ENCODE measurements at regions not wholly inside any gene's neighbourhood (a gene's known extent, or its start where the extent isn't known, plus 50 kb on each side); places are given as distances from the start of the nearest gene placed in this dataset.

DNA sequence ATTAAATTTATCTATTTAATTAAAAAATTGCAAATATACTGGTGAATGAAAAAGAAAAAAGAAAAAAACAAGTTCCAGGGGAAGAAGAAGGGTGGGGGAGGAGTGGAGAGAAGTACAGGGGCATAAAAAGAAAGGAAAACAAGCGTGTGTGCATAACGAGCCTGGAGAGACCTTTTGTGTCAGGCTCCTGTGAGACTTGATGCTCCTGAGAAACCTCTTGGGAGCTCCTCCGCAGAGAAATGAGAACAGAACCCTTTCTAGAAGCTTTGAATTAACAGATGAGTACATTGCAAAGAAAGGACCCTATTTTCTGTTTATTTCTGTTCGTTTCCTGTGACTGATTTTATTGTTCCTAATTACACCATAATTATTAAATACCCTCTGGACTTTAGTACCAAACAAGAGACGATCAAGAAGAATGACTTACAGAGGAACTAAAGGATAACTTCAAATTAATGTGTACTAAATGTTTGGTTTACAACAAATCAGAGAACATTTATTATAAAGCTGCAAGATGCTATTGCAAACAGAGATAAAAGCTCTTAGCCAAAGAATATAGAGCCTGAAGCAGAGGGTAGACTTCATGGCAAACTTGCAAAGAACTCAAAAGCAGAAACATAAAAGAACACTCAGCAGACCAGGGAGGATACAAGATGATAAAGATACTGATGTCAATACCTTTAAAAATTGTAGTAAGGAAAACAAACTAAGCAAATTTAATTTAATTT, 74.7 kb downstream of the DPPA2 start:
- ChIA-PET CTCF (interaction anchor here (0.6 kb wide), 1 partner anchor 1371 kb away, joined by 3 read pairs; no protein-coding TSS in a partner anchor), POLR2A (no interaction called here)
- Histone ChIP-seq H3K9me3 (ENCODE audit: control insufficient read depth, insufficient read depth, low read depth, low read length) (no peaks in the 10 kb centered on the region), H3K27me3 (ENCODE audit: control insufficient read depth, insufficient read depth, low read length) (no peaks in the 10 kb centered on the region), H3K4me1 (ENCODE audit: control insufficient read depth, insufficient read depth, low read length) (no peaks in the 10 kb centered on the region), H3K27ac (ENCODE audit: low read length) (no peak overlapping the region), H3K4me3 (ENCODE audit: low read depth in 2 of 2, low read length in 2 of 2) (no peak overlapping the region), H3K36me3 (ENCODE audit: control insufficient read depth, insufficient read depth, low read length) (no peaks in the 10 kb centered on the region)
- BruUV-seq (replicated peaks) = no TSS peak
- intact Hi-C loops (cut with micrococcal nuclease; ENCODE audit: unreplicated experiment) (no loop called here), in situ Hi-C loops (cut with HindIII; ENCODE audit: low pct_unique_long_range_greater_than_20kb, low sequenced_read_pairs) (no loop called here)
- TF ChIP-seq, protein P1, sequence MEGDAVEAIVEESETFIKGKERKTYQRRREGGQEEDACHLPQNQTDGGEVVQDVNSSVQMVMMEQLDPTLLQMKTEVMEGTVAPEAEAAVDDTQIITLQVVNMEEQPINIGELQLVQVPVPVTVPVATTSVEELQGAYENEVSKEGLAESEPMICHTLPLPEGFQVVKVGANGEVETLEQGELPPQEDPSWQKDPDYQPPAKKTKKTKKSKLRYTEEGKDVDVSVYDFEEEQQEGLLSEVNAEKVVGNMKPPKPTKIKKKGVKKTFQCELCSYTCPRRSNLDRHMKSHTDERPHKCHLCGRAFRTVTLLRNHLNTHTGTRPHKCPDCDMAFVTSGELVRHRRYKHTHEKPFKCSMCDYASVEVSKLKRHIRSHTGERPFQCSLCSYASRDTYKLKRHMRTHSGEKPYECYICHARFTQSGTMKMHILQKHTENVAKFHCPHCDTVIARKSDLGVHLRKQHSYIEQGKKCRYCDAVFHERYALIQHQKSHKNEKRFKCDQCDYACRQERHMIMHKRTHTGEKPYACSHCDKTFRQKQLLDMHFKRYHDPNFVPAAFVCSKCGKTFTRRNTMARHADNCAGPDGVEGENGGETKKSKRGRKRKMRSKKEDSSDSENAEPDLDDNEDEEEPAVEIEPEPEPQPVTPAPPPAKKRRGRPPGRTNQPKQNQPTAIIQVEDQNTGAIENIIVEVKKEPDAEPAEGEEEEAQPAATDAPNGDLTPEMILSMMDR (IDR thresholded peaks at IDR 0.05) = no peak
- TF ChIP-seq TCF7L2 (IDR thresholded peaks at IDR 0.05; ENCODE audit: low read depth, low read length) (no peak), POLR2AphosphoS5 (IDR thresholded peaks at IDR 0.05; ENCODE audit: low read depth, low read length) (no peak), SIN3A (IDR thresholded peaks at IDR 0.05; ENCODE audit: borderline replicate concordance, insufficient read depth, low read depth, low read length) (no peak)
- TF ChIP-seq, protein P2, sequence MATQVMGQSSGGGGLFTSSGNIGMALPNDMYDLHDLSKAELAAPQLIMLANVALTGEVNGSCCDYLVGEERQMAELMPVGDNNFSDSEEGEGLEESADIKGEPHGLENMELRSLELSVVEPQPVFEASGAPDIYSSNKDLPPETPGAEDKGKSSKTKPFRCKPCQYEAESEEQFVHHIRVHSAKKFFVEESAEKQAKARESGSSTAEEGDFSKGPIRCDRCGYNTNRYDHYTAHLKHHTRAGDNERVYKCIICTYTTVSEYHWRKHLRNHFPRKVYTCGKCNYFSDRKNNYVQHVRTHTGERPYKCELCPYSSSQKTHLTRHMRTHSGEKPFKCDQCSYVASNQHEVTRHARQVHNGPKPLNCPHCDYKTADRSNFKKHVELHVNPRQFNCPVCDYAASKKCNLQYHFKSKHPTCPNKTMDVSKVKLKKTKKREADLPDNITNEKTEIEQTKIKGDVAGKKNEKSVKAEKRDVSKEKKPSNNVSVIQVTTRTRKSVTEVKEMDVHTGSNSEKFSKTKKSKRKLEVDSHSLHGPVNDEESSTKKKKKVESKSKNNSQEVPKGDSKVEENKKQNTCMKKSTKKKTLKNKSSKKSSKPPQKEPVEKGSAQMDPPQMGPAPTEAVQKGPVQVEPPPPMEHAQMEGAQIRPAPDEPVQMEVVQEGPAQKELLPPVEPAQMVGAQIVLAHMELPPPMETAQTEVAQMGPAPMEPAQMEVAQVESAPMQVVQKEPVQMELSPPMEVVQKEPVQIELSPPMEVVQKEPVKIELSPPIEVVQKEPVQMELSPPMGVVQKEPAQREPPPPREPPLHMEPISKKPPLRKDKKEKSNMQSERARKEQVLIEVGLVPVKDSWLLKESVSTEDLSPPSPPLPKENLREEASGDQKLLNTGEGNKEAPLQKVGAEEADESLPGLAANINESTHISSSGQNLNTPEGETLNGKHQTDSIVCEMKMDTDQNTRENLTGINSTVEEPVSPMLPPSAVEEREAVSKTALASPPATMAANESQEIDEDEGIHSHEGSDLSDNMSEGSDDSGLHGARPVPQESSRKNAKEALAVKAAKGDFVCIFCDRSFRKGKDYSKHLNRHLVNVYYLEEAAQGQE (IDR thresholded peaks at IDR 0.05; ENCODE audit: insufficient read depth in 1 of 2, low read depth in 2 of 2, low read length in 1 of 2) = no peak
- ATAC-seq (no peak), DNase-seq (ENCODE audit: low read depth, low spot score) (no peak)

DNA sequence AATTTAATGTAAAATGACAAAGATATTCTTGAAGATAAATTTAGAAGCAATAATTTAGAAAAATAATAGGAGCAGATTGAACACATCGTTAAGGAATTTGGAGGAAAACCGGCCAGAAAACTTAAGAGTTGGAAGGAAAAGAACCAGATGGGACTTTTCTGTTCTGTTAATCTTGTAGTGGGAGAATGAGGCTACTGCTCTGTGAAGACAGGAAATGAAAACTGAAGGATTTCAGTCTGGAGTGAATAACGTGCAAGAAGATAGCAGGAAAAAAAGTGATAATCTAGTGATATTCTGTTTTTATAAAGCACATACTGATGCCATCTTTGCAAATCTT, 74.2 kb downstream of the DPPA2 start:
- in situ Hi-C loops (cut with HindIII; ENCODE audit: low pct_unique_long_range_greater_than_20kb, low sequenced_read_pairs) (no loop called here), intact Hi-C loops (cut with micrococcal nuclease; ENCODE audit: unreplicated experiment) (no loop called here)
- Histone ChIP-seq H3K36me3 (ENCODE audit: control insufficient read depth, insufficient read depth, low read length) (no peaks in the 10 kb centered on the region), H3K9me3 (ENCODE audit: control insufficient read depth, insufficient read depth, low read depth, low read length) (no peaks in the 10 kb centered on the region), H3K27ac (ENCODE audit: low read length) (no peak overlapping the region), H3K4me3 (ENCODE audit: low read depth in 2 of 2, low read length in 2 of 2) (no peak overlapping the region), H3K27me3 (ENCODE audit: control insufficient read depth, insufficient read depth, low read length) (no peaks in the 10 kb centered on the region), H3K4me1 (ENCODE audit: control insufficient read depth, insufficient read depth, low read length) (no peaks in the 10 kb centered on the region)
- CTCF ChIA-PET = no interaction called here
- TF ChIP-seq SIN3A (IDR thresholded peaks at IDR 0.05; ENCODE audit: borderline replicate concordance, insufficient read depth, low read depth, low read length) (no peak), TCF7L2 (IDR thresholded peaks at IDR 0.05; ENCODE audit: low read depth, low read length) (no peak), POLR2AphosphoS5 (IDR thresholded peaks at IDR 0.05; ENCODE audit: low read depth, low read length) (no peak)
- TF ChIP-seq, protein P1 (IDR thresholded peaks at IDR 0.05) = no peak
- TF ChIP-seq, protein P2 (IDR thresholded peaks at IDR 0.05; ENCODE audit: insufficient read depth in 1 of 2, low read depth in 2 of 2, low read length in 1 of 2) = no peak
- no TSS peak for BruUV-seq (replicated peaks)
- ATAC-seq (no peak), DNase-seq (ENCODE audit: low read depth, low spot score) (no peak)
- POLR2A ChIA-PET = no interaction called here
